GM12874 (cell line): ENCODE measurements at regions not wholly inside any gene's neighbourhood (a gene's known extent, or its start where the extent isn't known, plus 50 kb on each side); places are given as distances from the start of the nearest gene placed in this dataset.

Experiments
- CTCF ChIP-seq: IDR thresholded peaks from 2 replicates; pipeline ENCODE4 v1.5.1; 2011; ENCODE audit warnings: low read depth, mild to moderate bottlenecking, control low read depth, low read length, moderate library complexity; ENCODE audit not compliant: insufficient read depth

DNA sequence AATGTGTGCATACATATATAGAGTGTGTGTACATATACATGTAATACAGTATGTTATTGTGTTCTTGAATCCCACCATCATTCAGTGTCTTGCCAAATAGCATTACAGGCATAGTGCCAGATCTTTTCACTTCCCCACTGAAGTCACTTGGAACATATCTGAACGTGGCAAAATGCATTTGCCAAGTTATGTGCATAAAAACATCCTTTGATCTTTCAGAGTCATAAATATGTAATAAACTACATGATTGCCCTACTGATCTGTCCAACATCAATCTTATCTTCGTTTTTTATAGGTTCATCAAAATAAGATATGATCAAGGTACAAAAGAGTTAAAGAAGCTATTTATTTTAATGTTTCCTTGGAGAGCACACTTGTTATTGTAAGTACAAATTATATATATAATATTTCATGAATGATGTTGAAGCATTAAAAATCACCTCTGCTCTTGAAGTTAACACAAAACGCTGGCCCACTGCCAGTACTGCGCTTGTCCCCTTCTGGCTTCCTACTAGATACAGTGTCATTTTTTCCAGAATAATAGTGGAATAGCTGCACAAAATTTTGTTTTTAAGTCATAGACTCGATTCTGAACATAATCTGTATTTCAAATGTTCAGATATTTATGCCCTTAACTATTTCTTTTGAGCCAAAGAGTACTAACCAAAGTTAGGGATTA, 549.5 kb upstream of the ARRDC4 start:
- TF ChIP-seq CTCF = no peak

DNA sequence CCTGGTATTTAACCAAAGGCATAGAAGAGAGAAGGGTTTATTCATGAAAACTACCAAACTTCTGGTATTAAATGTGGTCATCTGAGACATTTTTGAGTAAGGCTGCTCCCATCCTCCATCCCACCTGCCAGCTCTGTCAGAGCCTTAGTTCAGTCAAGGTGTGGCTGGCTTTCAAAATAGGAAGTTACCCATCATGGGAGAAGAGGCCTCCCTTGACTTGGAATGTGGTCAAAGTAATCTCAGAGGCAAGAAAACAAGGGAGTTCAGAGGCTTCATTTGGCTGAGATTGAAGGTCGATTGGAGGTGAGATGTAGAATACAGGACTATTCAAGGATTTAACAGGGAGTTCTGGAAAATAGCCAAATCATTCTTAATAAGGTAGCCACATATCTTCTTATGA, 540.4 kb upstream of the ARRDC4 start:
- TF ChIP-seq CTCF = no peak

DNA sequence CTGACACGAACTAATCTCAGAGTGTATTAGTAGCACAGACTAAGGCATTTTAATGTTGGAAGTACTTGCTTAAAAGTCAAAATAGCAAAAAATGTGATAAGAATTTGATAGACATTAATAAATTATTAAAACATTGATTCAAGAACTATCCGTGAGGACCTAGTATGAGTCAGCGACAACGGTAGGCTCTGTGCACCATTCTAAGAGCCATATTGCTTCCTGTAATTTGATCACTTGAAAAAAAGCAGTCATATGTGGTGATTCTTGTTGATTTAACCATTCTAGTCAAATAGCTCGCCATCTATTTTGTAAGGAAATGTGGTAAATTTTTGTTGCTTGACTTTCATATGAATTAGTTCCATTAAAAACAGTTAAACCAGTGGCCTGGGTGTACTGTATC, 534.9 kb upstream of the ARRDC4 start:
- TF ChIP-seq CTCF = no peak

DNA sequence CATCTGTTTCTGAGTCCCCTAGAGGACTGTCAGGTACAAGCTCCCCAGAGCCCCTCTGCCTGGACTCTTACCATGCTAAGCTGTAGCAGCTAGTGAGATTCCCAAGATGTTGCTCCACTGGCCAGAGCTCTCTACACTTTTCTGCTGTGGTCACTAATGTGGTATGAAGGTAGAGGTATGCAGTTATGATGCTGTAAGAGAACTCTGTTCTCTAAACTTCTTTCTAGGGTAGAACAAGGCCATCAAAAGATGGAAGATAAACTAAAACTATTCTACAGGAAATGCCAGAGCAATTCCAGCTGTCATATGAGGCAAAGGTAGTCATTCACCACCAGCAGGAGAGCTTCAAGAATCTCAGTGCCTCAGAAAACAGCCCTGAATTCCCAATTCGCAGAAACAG, 517.4 kb upstream of the ARRDC4 start:
- TF ChIP-seq CTCF = no peak

DNA sequence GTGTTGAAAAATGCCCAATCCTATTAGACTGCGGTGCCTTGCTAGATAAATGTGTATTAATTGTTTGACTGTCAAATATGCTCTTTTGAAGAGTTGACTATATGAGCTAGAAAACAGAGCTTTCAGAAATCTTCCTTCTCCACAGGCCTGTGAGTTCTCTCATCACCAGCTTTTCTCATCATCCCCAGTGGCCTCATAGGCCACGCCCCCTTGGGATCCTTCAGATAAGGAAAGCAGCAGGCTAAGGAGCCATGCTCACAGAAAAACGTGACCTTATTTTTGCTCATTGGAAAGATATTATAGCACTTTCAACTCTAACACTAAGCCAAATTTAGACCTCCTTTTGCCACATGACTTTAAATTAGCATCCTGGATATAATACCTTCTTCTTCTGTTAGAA, 514.4 kb upstream of the ARRDC4 start:
- no peak for TF ChIP-seq CTCF

GRCh38 chr15:97456521-97457202, 503.8 kb upstream of the ARRDC4 start:
- TF ChIP-seq CTCF = no peak

- no peak for TF ChIP-seq CTCF
Measured at GRCh38 chr15:97457203-97457847, 503.2 kb upstream of the ARRDC4 start.
